Uterus (tissue), 2 donors: ENCODE measurements at regions not wholly inside any gene's neighbourhood (a gene's known extent, or its start where the extent isn't known, plus 50 kb on each side); places are given as distances from the start of the nearest gene placed in this dataset.
"Not testable (repeated sequence)": the region's sequence is repeated elsewhere in the genome, so short reads cannot be mapped to it uniquely, and the experiment has no call there.

Experiments used
- POLR2A ChIP-seq, 2 donors: fragments of 450-650 bp; IDR thresholded peaks; one replicate each; pipeline ENCODE4 v1.6.1; 2016; ENCODE audit warnings: antibody characterized with exemption in 2 of 2, mild to moderate bottlenecking in 1 of 2, moderate library complexity in 1 of 2
- TF ChIP-seq, protein P1 (sequence below), 4 experiments: fragments of 200-600 bp in 2 of 4; fragments of 450-650 bp in 2 of 4; sonication (generic) in 2 of 4; IDR thresholded peaks; one replicate each; pipeline ENCODE4 v1.5.1; 2016 to 2019; ENCODE audit warnings: antibody characterized with exemption in 4 of 4, mild to moderate bottlenecking in 2 of 4, moderate library complexity in 1 of 4

DNA sequence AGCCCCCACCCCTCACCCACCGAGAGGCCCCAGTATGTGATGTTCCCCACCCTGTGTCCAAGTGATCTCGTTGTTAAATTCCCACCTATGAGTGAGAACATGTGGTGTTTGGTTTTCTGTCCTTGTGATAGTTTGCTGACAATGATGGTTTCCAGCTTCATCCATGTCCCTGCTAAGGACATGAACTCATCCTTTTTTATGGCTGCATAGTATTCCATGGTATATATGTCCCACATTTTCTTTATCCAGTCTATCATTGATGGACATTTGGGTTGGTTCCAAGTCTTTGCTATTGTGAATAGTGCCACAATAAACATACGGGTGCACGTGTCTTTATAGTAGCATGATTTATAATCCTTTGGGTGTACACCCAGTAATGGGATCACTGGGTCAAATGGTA, 79.2 kb downstream of the PXDC1 start:
- TF ChIP-seq, protein P1, sequence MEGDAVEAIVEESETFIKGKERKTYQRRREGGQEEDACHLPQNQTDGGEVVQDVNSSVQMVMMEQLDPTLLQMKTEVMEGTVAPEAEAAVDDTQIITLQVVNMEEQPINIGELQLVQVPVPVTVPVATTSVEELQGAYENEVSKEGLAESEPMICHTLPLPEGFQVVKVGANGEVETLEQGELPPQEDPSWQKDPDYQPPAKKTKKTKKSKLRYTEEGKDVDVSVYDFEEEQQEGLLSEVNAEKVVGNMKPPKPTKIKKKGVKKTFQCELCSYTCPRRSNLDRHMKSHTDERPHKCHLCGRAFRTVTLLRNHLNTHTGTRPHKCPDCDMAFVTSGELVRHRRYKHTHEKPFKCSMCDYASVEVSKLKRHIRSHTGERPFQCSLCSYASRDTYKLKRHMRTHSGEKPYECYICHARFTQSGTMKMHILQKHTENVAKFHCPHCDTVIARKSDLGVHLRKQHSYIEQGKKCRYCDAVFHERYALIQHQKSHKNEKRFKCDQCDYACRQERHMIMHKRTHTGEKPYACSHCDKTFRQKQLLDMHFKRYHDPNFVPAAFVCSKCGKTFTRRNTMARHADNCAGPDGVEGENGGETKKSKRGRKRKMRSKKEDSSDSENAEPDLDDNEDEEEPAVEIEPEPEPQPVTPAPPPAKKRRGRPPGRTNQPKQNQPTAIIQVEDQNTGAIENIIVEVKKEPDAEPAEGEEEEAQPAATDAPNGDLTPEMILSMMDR (IDR thresholded peaks at IDR 0.05), result not testable (repeated sequence)
- TF ChIP-seq POLR2A (IDR thresholded peaks at IDR 0.05), result not testable (repeated sequence)
